GM21737 (cell line): ENCODE measurements at regions not wholly inside any gene's neighbourhood (a gene's known extent, or its start where the extent isn't known, plus 50 kb on each side); places are given as distances from the start of the nearest gene placed in this dataset.
"Not testable (repeated sequence)": the region's sequence is repeated elsewhere in the genome, so short reads cannot be mapped to it uniquely, and the experiment has no call there.

Experiments used
- ATAC-seq: cut with Tn5 transposase; IDR thresholded peaks from one replicate; pipeline ENCODE4 v1.9.1; 2021; ENCODE audit warnings: mild to moderate bottlenecking, moderate library complexity; ENCODE audit not compliant: unreplicated experiment

DNA sequence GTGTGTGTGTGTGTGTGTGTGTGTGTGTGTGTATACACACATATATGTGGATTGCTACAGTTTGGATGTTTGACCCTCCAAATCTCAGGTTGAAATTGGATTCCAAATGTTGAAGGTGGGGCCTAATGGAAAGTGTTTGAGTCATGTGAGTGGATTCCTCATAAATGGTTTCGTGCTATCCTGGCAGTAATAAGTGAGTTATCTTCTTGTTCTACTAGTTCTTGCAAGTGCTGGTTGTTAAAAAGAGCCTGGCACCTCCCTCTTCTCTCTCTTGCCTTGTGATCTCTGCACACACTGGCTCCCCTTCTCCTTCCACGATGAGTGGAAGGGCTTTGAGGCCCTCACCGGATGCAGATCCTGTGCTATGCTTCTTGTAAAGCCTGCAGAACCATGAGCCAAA, 344.1 kb downstream of the SH2D1A start:
- no peak for ATAC-seq

DNA sequence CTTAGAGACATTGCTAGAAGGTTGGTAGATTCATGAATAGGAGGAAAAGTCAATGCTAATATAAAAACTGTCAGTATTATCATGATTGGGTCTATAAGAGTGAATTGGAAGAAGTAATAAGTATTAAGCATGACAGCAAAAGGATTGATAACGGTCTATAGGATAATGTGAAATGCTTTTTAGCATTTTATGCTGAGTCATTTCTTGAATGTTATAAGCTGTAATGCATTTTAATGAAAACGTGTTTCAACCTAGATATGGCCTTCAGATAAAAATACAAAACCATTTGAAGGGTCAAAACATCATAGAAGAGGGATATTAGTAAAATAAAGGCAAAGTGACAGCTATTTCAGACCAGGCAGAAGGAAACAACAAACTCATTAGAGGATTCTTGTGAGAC, 353.5 kb downstream of the SH2D1A start:
- no peak for ATAC-seq

- ATAC-seq, result no peak
Observed at GRCh38 chrX:124717537-124717936, 371.2 kb downstream of the SH2D1A start.

DNA sequence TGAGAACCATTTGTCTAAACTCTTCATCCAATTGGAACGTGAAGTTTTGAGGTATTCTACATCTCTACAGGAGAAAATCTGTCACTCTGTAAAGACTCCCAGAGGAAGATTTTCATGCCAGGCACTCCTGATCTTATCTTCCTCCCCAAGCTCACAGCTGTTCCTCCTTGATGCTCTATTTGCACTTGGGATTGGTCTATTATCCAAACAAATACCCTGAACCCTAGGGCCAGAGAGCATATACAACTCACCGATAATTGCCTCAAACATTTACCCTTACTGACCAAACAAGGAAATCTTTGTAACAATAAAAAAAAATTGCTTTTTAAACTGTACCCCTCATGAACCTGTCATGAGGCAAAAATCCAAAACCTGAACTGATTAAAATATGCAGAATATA, 372.7 kb downstream of the SH2D1A start:
- no peak for ATAC-seq

DNA sequence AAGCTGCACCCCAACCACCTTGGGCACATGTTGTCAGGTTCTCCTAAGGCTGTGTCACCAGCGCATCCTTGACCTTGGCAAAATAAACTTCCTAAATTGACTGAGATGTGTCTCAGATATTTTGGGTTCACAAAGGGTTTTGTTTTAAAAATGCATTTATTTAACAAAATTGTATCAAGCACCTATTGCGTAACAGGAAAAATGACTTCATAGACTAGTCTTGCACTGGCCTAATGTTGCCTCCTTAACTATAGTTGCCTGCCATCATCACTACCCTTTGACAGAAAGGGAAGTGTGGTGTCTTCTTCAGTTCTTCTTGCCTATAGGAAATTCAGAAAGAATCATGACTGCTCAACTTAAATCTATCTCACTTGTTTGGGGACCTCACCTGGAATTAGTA, 374.2 kb downstream of the SH2D1A start:
- no peak for ATAC-seq

- no peak for ATAC-seq
Observed at GRCh38 chrX:124725502-124725901, 379.1 kb downstream of the SH2D1A start.

DNA sequence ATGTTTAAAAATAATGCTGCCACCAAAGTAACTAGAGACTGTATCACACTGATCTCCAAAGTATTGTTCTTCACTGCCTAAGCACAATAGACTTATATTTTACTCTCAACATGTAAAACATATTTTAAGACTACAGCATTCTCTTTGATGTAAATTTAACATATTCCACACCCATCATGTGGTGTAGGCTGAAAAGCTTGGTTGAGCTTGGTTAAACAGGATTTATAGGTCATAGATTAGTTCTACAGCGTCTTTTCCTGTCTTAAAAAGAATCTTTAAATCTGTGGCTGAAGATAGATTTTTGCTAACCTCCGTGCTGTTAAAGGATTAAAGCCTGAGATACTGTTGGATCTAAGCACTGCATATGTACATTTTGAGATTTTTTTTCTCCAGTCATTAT, 379.9 kb downstream of the SH2D1A start:
- no peak for ATAC-seq

GRCh38 chrX:124726881-124727280, 380.5 kb downstream of the SH2D1A start:
- ATAC-seq, result no peak

GRCh38 chrX:124736553-124737270, 390.3 kb downstream of the SH2D1A start:
- no peak for ATAC-seq

DNA sequence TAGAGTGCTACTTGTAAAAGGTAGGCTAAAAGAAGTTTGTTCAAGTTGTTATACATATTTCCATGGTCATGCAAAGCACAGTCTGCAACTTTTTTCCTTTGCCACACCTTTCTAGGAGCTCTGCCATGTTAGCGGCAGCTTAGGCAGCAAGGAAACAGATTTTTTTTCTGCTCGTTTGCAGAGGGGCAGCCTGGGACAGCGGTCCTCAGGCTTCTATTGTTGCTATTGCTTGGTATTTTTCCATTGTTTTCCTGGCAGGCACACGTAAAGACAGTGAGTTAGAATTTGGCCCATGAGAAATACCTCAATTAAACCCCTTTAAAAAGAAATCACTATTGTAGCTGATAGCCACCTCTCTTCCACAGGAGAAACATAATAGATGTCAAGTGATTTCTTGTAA, 391.4 kb downstream of the SH2D1A start:
- no peak for ATAC-seq

DNA sequence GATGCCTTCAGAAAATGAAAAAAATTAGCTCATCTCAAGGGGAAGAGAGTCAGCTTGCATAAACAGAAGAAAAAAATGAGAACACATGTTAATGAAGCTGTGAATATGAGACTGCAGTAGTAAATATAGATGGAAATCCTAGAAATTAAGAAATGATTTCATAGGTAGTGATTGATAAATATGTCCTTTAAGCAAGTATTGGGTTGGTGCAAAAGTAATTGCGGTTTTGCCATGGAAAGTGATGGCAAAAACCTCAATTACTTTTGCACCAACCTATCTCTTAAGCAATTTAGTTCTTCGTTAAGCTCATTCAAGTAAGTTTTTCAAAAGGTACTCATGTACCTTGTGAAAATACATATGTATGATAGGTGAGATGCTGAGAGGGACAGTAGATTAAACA, 400.9 kb downstream of the SH2D1A start:
- no peak for ATAC-seq

- no peak for ATAC-seq
Observed at GRCh38 chrX:124764354-124764753, 418.0 kb downstream of the SH2D1A start.

DNA sequence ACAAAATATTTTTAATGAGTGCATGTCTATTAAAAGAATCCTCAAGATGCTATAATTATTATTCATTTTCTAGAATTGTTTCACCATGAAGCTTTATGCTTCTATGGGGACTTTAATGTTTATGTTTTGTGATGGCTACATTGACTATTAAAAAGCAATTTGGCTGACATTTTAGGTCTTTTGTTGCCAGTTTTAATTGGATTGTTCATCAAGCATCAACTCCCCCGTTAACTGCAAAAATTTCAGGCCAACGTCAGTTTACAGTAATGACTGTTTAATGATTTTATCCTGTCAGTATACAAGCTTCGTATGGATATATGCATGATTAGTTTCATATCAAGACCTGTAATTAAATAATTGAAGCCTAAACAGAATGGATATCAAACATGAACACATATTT, 422.8 kb downstream of the SH2D1A start:
- ATAC-seq, result no peak

DNA sequence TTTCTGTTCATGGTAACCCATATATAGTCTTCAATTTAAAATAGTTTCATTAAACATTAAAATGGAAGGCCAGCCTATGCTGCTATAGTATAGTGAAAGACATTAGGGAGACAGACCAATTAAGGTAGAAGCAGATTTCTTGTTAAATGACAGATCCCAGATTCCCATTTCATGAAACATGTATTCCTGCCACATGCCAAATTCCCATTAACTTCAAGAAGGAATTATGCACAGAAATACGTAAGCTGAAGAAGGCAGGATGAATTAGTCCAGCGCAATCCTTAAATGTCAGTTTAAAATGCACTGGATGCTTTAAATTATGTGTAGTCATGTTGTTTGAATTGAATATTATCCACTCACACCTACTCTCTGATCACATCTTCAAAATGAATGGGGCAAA, 424.9 kb downstream of the SH2D1A start:
- ATAC-seq, result no peak

GRCh38 chrX:124788253-124788652, 441.9 kb downstream of the SH2D1A start:
- ATAC-seq, result not testable (repeated sequence)

DNA sequence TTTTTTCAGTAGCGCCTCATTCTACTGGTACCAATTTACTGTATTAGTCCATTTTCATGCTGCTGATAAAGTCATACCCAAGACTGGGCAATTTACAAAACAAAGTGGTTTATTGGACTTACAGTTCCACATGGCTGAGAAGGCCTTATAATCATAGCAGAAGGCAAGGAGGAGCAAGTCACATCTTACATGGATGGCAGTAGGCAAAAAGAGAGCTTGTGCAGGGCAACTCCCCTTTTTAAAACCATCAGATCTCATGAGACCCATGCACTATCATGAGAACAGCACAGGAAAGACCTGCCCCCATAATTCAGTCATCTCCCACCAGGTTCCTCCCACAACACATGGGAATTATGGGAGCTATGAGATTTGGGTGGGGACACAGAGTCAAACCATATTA, 443.5 kb downstream of the SH2D1A start:
- not testable (repeated sequence) for ATAC-seq

- no peak for ATAC-seq
Observed at GRCh38 chrX:124791492-124792095, 445.2 kb downstream of the SH2D1A start.

GRCh38 chrX:124796989-124797388, 450.6 kb downstream of the SH2D1A start:
- ATAC-seq, result no peak

- ATAC-seq, result no peak
Observed at GRCh38 chrX:124804962-124805361, 458.6 kb downstream of the SH2D1A start.

- ATAC-seq, result no peak
Observed at GRCh38 chrX:124805486-124805885, 459.1 kb downstream of the SH2D1A start.

GRCh38 chrX:124814106-124814505, 467.7 kb downstream of the SH2D1A start:
- no peak for ATAC-seq

DNA sequence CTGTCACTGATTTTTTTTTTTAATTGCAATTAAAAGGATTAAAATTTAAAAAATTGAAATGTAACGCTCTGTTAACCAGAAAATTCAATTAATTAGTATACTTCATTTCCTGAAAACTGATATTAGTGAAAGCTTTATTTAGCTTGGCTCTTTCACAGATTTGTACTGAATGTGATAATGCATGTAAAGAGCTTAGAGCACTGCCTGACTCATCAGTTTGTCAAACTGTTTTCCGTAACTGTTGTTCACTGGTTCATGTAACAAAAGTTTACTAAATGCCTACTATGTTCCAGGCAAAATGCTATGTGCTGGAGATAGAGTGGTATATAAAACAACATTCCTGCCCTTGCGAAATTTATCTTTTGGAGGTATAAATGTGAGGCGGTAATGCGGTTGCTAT, 471.7 kb downstream of the SH2D1A start:
- no peak for ATAC-seq

DNA sequence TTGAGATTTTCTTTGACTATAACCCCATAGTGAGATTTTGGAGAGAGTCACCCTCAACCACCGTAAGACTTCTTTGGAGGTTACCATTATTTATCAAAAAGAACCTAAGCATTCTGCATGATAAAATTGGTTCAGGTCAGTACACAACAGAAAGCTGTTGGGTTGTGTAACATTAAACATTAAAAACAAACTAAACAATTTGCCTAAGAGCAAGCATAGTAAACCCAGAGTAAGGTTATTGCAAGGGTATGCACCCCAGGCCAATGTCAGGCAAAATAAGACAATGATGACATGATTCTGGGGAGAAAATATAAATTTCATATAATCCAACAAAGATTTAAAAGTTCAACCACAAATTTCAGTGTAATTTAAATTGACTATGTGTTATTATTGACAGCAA, 472.4 kb downstream of the SH2D1A start:
- ATAC-seq, result no peak
